MG63 (cell line): ENCODE measurements at regions not wholly inside any gene's neighbourhood (a gene's known extent, or its start where the extent isn't known, plus 50 kb on each side); places are given as distances from the start of the nearest gene placed in this dataset.

ENCODE experiments used
- DNase-seq: peaks from one replicate; pipeline ENCODE4 v3.0.0-alpha.2; 2020
- H3K27me3 ChIP-seq: fragments of 250-450 bp; sonication (Bioruptor Pico); 2 replicates; pipeline ENCODE4 v1.5.1; 2020; ENCODE audit warnings: mild to moderate bottlenecking, moderate library complexity
- H3K36me3 ChIP-seq: fragments of 250-450 bp; sonication (Bioruptor Pico); 2 replicates; pipeline ENCODE4 v1.5.1; 2020; ENCODE audit warnings: mild to moderate bottlenecking, moderate library complexity
- H3K4me3 ChIP-seq: fragments of 250-450 bp; sonication (Bioruptor Pico); 2 replicates; pipeline ENCODE4 v1.5.1; 2020; ENCODE audit warnings: mild to moderate bottlenecking, moderate library complexity
- H3K9me3 ChIP-seq: fragments of 250-450 bp; sonication (Bioruptor Pico); 2 replicates; pipeline ENCODE4 v1.5.1; 2020; ENCODE audit warnings: mild to moderate bottlenecking, moderate library complexity

DNA sequence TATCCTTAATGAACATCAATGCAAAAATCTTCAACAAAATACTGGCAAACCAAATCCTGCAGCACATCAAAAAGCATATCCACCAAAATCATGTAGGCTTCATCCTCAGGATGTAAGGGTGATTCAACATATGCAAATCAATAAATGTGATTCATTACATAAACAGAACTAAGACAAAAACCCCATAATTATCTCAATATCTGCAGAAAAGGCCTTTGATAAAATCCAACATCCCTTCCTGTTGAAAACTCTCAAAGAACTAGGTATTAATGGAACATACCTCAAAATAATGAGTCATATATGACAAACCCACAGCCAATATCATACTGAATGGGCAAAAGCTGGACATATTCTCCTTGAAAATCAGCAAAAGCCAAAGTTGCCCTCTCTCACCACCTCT is 54.6 kb upstream of the DEPDC1 start:
- no peak overlapping the region for H3K4me3 ChIP-seq
- H3K36me3 ChIP-seq = no peaks in the 10 kb centered on the region
- no peaks in the 10 kb centered on the region for H3K27me3 ChIP-seq
- no peak for DNase-seq
- H3K9me3 ChIP-seq = peaks cover 3% of the 10 kb centered on the region

DNA sequence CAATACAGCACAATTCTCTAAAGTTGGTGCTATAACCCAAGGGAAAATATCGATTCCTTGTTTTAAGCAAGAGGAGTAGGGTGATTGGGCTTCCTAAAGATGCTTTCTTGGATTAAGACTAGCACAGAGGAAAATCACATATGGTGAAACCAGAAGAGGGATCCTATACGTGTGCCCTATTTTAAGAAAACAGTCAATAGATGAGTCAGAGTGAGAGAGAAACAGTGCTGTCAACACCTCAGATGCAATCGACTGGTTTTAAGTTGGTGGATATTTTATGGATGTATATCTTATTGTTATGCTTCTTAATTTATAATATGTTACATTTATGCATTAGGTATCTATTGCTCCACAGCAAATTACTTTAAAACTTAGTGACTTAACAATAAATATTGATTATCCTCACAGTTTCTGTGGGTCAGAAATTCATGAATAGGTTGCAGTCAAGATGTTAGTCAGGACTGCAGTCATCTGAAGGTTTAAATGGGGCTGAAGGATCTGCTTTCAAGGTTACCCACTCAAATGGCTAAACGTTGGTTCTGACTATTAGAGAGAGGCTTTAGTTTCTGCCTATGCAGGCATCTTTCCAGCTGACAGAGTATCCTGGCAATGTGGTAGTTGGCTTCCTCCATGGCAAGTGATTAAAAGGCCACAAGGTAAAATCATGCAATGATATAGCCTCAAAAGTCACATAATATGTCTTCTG is 61.6 kb upstream of the DEPDC1 start:
- Histone ChIP-seq H3K9me3 (no peaks in the 10 kb centered on the region), H3K4me3 (no peak overlapping the region), H3K36me3 (no peaks in the 10 kb centered on the region), H3K27me3 (no peaks in the 10 kb centered on the region)
- DNase-seq = no peak

DNA sequence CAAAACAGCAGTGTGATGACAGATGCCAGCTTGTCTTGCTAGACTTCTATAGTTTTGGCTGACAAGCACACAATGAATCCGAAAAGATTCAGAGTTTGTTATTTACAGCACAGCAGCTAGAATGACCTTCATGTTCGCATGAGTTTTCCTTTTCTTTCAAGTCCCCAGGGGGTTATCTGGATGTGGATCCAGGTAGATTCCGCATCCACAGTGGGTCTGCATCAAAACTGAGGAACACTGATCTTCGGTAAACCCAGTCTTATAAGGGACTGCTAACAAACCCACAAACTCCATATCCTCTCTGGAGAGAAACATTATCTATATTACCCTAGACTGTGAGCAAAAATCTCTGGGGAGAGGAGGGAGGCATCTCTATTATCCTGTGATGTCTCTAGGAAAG is 69.0 kb upstream of the DEPDC1 start:
- Histone ChIP-seq H3K36me3 (no peaks in the 10 kb centered on the region), H3K4me3 (no peak overlapping the region), H3K9me3 (no peaks in the 10 kb centered on the region), H3K27me3 (no peaks in the 10 kb centered on the region)
- DNase-seq = no peak

DNA sequence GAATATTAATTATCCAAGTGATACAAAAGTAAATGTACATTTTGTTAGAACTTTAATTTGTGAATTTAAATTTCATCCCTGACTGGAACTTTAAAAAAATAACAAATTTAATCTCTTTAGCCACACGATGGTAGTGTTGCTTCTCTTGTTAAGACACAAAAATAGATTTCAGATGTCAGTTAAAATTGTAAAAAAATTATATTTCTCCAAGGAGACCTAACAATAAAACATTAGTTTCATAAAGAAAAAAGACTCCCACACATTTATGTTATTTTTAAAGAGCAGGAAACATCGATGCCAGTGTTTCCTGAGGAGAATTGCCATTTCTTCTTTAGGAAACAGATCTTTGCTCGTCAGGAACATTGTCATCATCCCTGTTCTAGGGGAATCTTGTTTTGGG is 74.0 kb upstream of the DEPDC1 start:
- H3K36me3 ChIP-seq = no peaks in the 10 kb centered on the region
- H3K9me3 ChIP-seq = no peaks in the 10 kb centered on the region
- DNase-seq = no peak
- no peaks in the 10 kb centered on the region for H3K27me3 ChIP-seq
- no peak overlapping the region for H3K4me3 ChIP-seq

DNA sequence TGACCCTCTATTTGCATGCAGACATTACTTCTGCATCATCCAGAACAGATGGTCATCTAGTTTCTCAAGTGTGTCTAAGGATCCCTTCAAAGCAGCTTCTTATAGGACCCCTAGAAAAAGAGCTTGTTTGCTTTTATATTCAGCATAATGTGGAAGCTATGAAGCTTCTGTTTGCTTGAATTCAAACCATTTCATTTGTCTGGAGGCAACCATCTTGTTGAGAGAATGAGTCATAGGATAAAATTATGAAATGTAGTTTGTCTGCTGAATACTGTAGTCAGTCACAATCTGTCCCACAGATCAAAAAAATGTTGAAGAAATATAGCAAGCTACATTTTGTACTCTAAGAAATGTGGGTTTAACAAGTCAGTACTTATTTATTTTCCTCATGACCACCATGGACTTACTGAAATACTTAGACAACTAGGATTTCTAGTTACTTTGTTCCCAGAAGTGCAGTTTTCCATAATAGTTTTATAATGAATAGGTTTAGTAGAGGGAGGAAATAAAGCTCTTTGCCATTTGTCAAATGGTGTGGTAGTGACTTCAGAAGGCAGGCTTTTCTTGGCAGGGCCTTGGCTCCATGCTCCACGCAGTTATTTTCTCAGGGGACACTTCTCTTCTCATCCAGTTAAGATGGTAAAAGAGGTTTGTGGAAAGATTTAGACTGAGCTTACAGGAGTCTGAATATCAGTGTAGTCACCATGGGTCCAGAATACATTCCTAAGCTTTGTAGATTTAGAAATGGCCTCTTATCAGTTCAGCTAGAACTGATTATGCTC is 74.8 kb upstream of the DEPDC1 start:
- DNase-seq = no peak
- Histone ChIP-seq H3K36me3 (no peaks in the 10 kb centered on the region), H3K4me3 (no peak overlapping the region), H3K9me3 (no peaks in the 10 kb centered on the region), H3K27me3 (no peaks in the 10 kb centered on the region)

DNA sequence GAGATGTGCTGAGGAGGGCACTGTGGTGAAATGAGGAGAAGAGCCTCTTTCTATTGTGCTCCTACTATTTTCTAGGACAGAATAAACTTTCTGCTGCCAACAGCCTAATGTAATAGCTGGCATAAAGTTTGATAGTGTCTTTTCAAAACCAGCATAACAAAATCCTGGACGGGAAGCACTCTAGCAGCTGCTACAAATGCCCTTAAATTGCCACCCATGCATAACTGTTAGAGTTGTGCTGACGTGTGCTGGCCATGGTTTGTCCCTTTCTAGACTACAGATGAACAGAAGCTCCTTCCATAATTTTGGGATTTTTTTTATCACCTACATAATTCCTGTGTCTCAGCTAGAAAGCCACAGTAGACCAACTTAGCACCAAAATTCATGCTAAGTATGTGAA is 88.5 kb upstream of the DEPDC1 start:
- Histone ChIP-seq H3K4me3 (no peak overlapping the region), H3K9me3 (no peaks in the 10 kb centered on the region), H3K36me3 (no peaks in the 10 kb centered on the region), H3K27me3 (no peaks in the 10 kb centered on the region)
- DNase-seq = no peak

DNA sequence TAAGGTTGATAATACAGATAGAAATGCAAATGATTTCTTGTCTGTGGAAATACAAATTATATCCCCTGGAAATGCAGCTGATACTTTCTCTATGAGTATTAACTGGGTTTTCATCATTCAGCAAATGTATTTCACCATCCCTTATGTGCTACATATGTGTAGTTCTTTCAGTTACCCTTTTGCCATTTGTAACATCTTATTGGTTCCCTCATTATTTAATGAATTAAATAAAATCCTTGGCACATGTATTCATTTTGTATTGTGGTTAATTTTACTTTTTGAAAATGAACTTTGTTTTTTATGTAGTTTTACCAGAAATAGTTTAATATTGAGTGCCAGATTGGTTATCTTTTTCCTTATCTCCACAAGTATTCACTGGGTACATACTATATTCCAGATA is 89.9 kb upstream of the DEPDC1 start:
- no peaks in the 10 kb centered on the region for H3K9me3 ChIP-seq
- no peak for DNase-seq
- no peaks in the 10 kb centered on the region for H3K36me3 ChIP-seq
- H3K4me3 ChIP-seq = no peak overlapping the region
- no peaks in the 10 kb centered on the region for H3K27me3 ChIP-seq

DNA sequence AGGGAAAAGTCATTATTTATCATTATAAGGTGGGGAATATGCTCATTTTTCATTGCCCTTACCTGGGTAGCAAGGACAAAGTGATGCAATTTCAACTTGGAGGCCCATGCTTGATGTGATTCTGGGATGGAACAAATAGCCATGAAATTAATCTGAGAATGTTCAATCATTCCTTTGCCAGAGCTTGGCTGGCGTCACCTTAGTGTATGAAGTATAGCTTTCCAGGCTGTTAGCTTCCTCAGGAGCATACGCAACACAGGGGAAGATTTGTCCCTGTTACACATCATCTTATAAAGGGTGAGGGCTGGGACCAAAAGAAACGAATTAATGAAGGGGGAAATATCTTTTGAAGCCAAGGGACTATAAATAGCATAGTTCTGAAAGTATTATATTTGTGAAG is 91.4 kb upstream of the DEPDC1 start:
- no peaks in the 10 kb centered on the region for H3K36me3 ChIP-seq
- no peaks in the 10 kb centered on the region for H3K9me3 ChIP-seq
- no peaks in the 10 kb centered on the region for H3K27me3 ChIP-seq
- no peak overlapping the region for H3K4me3 ChIP-seq
- DNase-seq = no peak

DNA sequence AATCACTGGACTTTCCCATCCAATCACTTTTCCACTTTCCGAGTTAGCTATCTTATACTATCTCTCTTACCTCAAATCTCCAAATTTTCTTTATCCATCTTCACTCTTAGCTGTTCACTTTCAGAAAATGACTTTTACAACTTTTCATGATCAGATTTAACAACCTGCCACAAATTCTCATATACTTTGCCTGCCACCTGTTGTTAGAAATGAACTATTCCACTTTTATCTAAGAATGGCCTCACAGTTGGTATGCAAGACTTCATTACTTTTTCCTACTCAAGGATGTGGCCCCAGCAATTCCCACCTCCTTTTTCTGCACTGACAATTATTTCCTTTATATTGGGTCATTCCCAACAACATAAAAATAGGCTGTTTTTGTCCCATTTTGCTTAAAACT is 93.6 kb upstream of the DEPDC1 start:
- no peak for DNase-seq

DNA sequence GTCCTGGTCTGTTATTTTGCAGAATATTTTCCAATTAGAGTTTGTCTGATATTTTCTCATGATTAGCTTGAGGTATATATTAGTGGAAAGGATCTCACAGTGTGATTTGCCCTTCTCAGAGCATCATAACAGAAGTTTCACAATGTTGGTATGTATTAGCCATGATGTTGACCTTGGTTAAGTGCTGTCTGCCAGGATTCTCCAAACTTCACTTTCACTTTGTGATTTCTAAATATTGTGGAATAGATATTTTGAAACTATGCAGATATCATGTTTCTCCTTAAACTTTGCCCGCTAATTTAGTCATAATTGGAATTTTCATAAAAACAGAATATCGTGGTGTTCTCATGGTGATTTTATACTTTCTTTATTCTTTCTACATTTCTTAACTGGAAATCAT is 98.0 kb upstream of the DEPDC1 start:
- no peaks in the 10 kb centered on the region for H3K27me3 ChIP-seq
- DNase-seq = no peak
- H3K9me3 ChIP-seq = no peaks in the 10 kb centered on the region
- no peak overlapping the region for H3K4me3 ChIP-seq
- H3K36me3 ChIP-seq = no peaks in the 10 kb centered on the region

More for the DNA sequence above, 93.6 kb upstream of the DEPDC1 start:
- Histone ChIP-seq H3K36me3 (no peaks in the 10 kb centered on the region), H3K27me3 (no peaks in the 10 kb centered on the region), H3K4me3 (no peak overlapping the region), H3K9me3 (no peaks in the 10 kb centered on the region)

DNA sequence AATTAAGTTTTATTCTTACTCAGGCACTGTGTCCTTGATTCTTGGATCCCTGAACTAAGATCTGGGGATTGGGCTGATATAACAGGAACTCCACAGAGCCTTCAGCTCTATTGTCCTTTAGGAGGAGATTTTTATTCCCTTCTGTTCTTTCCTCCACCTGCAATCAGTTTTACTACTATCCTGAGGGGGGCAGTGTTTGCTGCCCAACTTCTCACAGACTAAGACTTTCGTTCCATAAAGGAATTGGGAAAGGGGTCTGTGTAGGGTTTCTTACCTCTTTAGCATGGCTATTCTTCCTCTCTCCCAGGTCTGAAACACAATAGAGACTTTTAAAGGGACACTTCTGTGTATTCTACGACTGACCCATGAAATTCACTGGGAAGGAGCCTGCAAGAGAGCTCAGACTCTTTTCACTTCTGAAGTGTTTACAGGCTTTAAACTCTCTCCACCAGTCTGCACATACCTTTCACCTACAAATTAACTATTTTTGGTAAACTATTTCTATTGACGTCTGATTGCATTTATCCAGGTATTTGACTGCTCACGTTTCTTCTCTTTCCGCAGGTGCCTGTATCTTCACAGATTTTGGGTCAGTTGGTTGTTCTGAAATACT is 103.3 kb upstream of the DEPDC1 start:
- DNase-seq = no peak
- H3K36me3 ChIP-seq = no peaks in the 10 kb centered on the region
- H3K27me3 ChIP-seq = no peaks in the 10 kb centered on the region
- H3K4me3 ChIP-seq = no peak overlapping the region
- H3K9me3 ChIP-seq = no peaks in the 10 kb centered on the region

DNA sequence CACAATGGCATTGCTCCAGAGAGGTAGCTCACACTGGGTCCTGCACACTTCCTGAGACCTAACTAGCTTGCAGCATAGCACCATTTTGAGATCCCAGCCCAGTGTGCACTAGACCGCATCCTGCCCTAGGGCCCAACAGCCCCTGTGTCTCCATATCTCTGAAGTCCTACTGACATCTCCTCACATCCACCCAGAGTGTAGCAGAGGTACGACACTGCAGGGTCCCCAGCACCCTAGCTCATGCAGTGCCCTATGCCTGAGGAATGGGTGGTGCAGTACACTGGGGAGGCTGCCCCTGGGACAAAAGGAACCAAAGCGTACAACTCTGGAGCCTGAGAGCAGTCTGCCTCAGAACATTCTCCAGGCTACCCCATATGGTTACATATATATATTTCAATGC is 111.4 kb upstream of the DEPDC1 start:
- Histone ChIP-seq H3K9me3 (no peaks in the 10 kb centered on the region), H3K27me3 (no peaks in the 10 kb centered on the region), H3K4me3 (no peak overlapping the region), H3K36me3 (no peaks in the 10 kb centered on the region)
- DNase-seq = no peak

DNA sequence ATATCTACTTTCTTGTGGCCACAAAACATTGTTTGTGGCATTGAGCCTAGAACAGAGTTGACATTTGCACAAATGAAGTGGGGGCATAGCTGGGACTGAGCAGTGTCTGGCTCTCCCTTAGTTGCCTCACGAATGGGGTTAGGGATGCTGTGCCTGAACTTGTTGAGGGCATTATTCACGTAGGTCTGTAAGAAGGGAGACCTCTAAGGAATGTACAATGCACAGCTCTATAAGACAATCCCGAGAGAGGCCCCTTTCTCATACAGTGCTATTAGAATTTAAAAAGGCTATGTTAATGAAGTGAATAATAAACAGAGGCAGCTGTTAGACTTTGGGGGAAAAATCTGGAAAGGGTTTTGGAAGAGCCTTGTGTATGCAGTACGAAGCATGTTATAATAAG is 118.4 kb upstream of the DEPDC1 start:
- H3K4me3 ChIP-seq = no peak overlapping the region
- H3K36me3 ChIP-seq = no peaks in the 10 kb centered on the region
- H3K27me3 ChIP-seq = no peaks in the 10 kb centered on the region
- no peak for DNase-seq
- H3K9me3 ChIP-seq = 0 out of 2 replicates have a peak, but pooled peaks cover under 1% of the 10 kb centered on the region

DNA sequence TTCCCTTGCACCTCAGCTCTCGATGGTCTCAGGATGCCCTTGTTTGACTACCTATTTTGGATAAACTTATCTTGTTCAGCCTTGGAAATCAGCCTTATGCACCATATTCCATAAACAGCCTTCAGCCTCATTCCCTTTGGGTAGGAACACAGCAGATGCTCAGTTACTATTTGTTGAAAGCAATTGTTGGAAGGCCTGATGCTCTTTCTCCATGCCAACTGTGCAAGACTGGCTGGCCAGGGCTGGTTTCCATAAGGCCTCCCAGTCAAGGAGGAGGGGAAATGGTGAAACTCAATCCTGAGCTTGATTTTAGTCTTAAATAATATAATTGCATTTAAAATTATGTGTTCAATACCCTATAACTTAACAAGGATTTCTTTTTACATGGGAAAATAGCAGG is 121.1 kb upstream of the DEPDC1 start:
- Histone ChIP-seq H3K9me3 (peaks cover 3% of the 10 kb centered on the region; the same call in 1 of the 2 replicates), H3K4me3 (no peak overlapping the region), H3K27me3 (no peaks in the 10 kb centered on the region), H3K36me3 (no peaks in the 10 kb centered on the region)
- no peak for DNase-seq

DNA sequence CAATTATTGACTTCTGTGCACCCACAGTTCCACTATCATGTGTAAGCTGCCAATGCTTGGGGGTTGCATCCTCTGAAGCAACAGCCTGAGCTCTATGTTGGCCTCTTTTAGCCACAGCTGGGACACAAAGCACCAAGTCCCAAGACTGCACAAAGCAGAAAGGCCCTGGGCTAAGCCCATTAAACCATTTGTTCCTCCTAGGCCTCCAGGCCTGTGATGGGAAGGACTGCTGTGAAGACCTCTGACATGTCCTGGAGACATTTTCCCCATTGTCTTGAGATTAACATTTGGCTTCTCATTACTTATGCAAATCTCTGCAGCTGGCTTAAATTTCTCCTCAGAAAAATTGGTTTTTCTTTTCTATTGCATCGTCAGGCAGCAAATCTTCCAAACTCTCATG is 123.7 kb upstream of the DEPDC1 start:
- DNase-seq = no peak
- Histone ChIP-seq H3K36me3 (no peaks in the 10 kb centered on the region), H3K4me3 (no peak overlapping the region), H3K27me3 (no peaks in the 10 kb centered on the region), H3K9me3 (peaks cover 3% of the 10 kb centered on the region; the same call in 1 of the 2 replicates)

DNA sequence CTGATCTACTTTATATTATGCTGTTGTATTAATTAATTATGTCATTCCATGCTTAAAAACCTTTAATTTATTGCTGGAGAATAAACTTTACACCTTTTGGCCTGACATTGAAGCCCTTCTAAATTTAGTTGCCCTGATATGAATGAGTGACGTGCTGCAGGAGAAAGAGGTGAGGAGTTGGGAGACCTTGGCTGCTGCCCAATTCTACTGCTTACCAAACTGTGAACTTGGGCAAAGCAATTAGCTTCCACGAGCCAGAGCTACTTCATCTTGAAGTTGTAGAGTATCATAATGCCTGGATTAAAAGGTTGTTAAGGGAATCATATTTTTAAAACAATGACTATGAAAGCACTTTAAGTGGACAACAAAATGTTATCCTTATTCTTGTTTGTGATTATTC is 126.8 kb upstream of the DEPDC1 start:
- Histone ChIP-seq H3K4me3 (no peak overlapping the region), H3K36me3 (no peaks in the 10 kb centered on the region), H3K27me3 (no peaks in the 10 kb centered on the region), H3K9me3 (peaks cover 3% of the 10 kb centered on the region; the same call in 1 of the 2 replicates)
- DNase-seq = no peak

DNA sequence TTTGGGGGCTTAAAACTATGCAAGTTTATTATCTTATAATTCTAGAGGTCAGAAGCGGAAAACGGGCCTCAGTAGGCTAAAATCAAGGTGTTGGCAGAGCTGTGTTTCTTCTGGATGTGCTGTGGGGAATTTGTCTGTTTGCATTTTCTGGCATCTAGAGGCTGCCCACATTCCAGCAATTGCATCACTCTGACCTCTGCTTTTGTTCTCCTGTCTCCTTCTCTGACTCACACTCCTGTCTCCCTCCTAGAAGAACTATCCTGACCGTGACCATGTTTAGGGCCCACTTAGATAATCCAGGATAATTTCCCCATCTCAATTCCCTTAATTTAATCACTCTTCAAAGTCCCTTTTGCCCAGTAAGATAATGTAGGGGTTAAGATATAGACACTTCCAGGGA is 127.4 kb upstream of the DEPDC1 start:
- Histone ChIP-seq H3K36me3 (no peaks in the 10 kb centered on the region), H3K4me3 (no peak overlapping the region), H3K27me3 (no peaks in the 10 kb centered on the region), H3K9me3 (peaks cover 3% of the 10 kb centered on the region; the same call in 1 of the 2 replicates)
- peak; percentile 56 for DNase-seq

DNA sequence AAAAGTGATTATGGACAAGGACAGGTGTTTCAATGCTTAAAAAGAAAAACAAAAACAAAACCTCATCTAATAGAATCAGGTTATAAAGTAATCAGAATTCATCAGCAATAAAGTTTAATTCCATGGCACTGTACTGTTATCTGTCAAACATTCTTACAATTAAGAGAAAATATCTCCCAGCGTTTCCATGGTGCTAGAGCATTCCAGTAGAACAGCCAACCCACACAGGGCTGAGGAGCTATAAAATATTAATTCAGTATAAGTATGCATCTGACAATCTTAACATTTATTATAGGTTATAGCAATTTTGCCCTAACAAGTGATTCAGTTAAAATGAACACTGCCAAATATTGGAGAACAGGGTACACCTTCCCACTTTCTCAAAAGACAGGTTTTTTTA is 128.7 kb upstream of the DEPDC1 start:
- no peaks in the 10 kb centered on the region for H3K36me3 ChIP-seq
- H3K27me3 ChIP-seq = no peaks in the 10 kb centered on the region
- no peak overlapping the region for H3K4me3 ChIP-seq
- no peak for DNase-seq
- H3K9me3 ChIP-seq = peaks cover 2% of the 10 kb centered on the region; the same call in 1 of the 2 replicates
